HPDE6-E6E7 (cell line): ENCODE measurements at regions not wholly inside any gene's neighbourhood (a gene's known extent, or its start where the extent isn't known, plus 50 kb on each side); places are given as distances from the start of the nearest gene placed in this dataset.
"Not testable (repeated sequence)": the region's sequence is repeated elsewhere in the genome, so short reads cannot be mapped to it uniquely, and the experiment has no call there.

Source experiments
- DNase-seq: peaks from one replicate; pipeline ENCODE4 v3.0.0; 2011; ENCODE audit warnings: missing footprints; ENCODE audit errors: extremely low spot score

GRCh38 chr7:68971634-68972340 is 626.5 kb upstream of the AUTS2 start:
- DNase-seq, result no peak

- no peak for DNase-seq
These were observed 620.8 kb upstream of the AUTS2 start for GRCh38 chr7:68977385-68978055.

GRCh38 chr7:68978710-68979109 is 619.6 kb upstream of the AUTS2 start:
- no peak for DNase-seq

GRCh38 chr7:68980011-68980410 is 618.3 kb upstream of the AUTS2 start:
- no peak for DNase-seq

GRCh38 chr7:68980432-68980831 is 617.8 kb upstream of the AUTS2 start:
- DNase-seq, result not testable (repeated sequence)

- no peak for DNase-seq
These were observed 614.0 kb upstream of the AUTS2 start for GRCh38 chr7:68984306-68984705.

- no peak for DNase-seq
These were observed 603.4 kb upstream of the AUTS2 start for GRCh38 chr7:68994841-68995240.

GRCh38 chr7:68998136-68998535 is 600.1 kb upstream of the AUTS2 start:
- DNase-seq, result no peak

GRCh38 chr7:69002416-69002815 is 595.9 kb upstream of the AUTS2 start:
- no peak for DNase-seq

GRCh38 chr7:69012149-69012548 is 586.1 kb upstream of the AUTS2 start:
- DNase-seq, result no peak

GRCh38 chr7:69017208-69017607 is 581.1 kb upstream of the AUTS2 start:
- no peak for DNase-seq

- DNase-seq, result no peak
These were observed 580.1 kb upstream of the AUTS2 start for GRCh38 chr7:69018200-69018599.

- no peak for DNase-seq
These were observed 578.8 kb upstream of the AUTS2 start for GRCh38 chr7:69019437-69019836.

- no peak for DNase-seq
These were observed 577.7 kb upstream of the AUTS2 start for GRCh38 chr7:69020536-69020935.

- DNase-seq, result no peak
These were observed 573.0 kb upstream of the AUTS2 start for GRCh38 chr7:69025249-69025648.

GRCh38 chr7:69032848-69033247 is 565.4 kb upstream of the AUTS2 start:
- DNase-seq, result no peak

GRCh38 chr7:69035826-69036225 is 562.4 kb upstream of the AUTS2 start:
- no peak for DNase-seq

- DNase-seq, result no peak
These were observed 562.0 kb upstream of the AUTS2 start for GRCh38 chr7:69036301-69036700.

- DNase-seq, result no peak
These were observed 559.4 kb upstream of the AUTS2 start for GRCh38 chr7:69038915-69039314.

GRCh38 chr7:69042138-69042537 is 556.1 kb upstream of the AUTS2 start:
- no peak for DNase-seq

GRCh38 chr7:69047151-69047754 is 551.0 kb upstream of the AUTS2 start:
- no peak for DNase-seq

- no peak for DNase-seq
These were observed 548.9 kb upstream of the AUTS2 start for GRCh38 chr7:69049326-69049725.

GRCh38 chr7:69052447-69052846 is 545.8 kb upstream of the AUTS2 start:
- DNase-seq, result no peak
